Naive thymus-derived CD8-positive, alpha-beta T cell (primary cell): ENCODE measurements at regions not wholly inside any gene's neighbourhood (a gene's known extent, or its start where the extent isn't known, plus 50 kb on each side); places are given as distances from the start of the nearest gene placed in this dataset.

Source experiments
- ATAC-seq, 2 donors: fragments of 150-1000 bp; cut with Tn5 transposase in 1 of 2; sonication (Bioruptor Pico), chemical (Tn5 transposase) in 1 of 2; 1 replicate in 1 of 2; 2 replicates in 1 of 2; pipeline ENCODE4 v1.10.0; 2021; ENCODE audit warnings: mild to moderate bottlenecking in 2 of 2, moderate library complexity in 2 of 2
- POLR2A ChIA-PET: fragments of 350-600 bp; sonication (Branson Sonifier 250); formaldehyde crosslinking; loops from one replicate; lab custom pipeline; 2021; ENCODE audit warnings: antibody characterized with exemption; lab: Charles Lee
- DNase-seq, 10 donors: peaks; one replicate each; pipeline versions ENCODE4 v3.0.0 to v3.0.0-alpha.2; 2020 to 2022
- H3K27ac Mint-ChIP-seq, 10 donors: one replicate each; pipeline ENCODE4 v1.8.0; 2020 to 2022; ENCODE audit warnings: mild to moderate bottlenecking in 10 of 10, mixed read lengths in 10 of 10, moderate library complexity in 4 of 10, inconsistent platforms in 1 of 10
- H3K27me3 Mint-ChIP-seq, 5 donors: one replicate each; pipeline ENCODE4 v1.8.0; 2021 to 2022; ENCODE audit warnings: mixed read lengths in 5 of 5
- H3K36me3 Mint-ChIP-seq, 3 donors: one replicate each; pipeline ENCODE4 v1.8.0; 2020 to 2022; ENCODE audit warnings: mixed read lengths in 3 of 3, mild to moderate bottlenecking in 2 of 3, inconsistent platforms in 1 of 3
- H3K4me1 Mint-ChIP-seq, 4 donors: one replicate each; pipeline ENCODE4 v1.8.0; 2021 to 2022; ENCODE audit warnings: mixed read lengths in 4 of 4
- H3K4me3 Mint-ChIP-seq, 10 donors: one replicate each; pipeline ENCODE4 v1.8.0; 2020 to 2022; ENCODE audit warnings: mild to moderate bottlenecking in 10 of 10, mixed read lengths in 10 of 10, moderate library complexity in 6 of 10, inconsistent platforms in 1 of 10
- H3K9me3 Mint-ChIP-seq, 9 donors: one replicate each; pipeline ENCODE4 v1.8.0; 2020 to 2022; ENCODE audit warnings: mixed read lengths in 9 of 9, mild to moderate bottlenecking in 3 of 9, inconsistent platforms in 1 of 9, moderate library complexity in 1 of 9

DNA sequence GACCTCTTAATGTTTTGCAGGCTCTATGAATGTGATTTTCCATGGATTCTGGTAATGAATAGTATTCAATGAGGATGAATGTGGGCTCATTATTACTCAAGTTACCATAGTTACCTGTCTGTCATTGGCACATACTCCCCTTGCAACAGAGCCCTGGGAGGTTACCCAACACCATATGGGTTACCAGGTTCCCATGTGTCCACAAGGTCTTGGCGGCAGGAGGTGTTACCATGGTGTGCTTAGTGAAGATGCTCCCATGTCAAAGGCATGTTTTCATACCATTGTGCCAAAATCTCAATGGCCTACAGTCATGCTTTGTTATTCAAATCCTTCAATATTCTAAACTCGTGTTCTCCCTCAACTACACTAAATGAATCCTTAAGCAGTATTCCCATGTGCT, 232.5 kb downstream of the HDGFL1 start:
- no peak for ATAC-seq
- no peaks in the 10 kb centered on the region for H3K36me3 Mint-ChIP-seq
- POLR2A ChIA-PET, result no interaction called here
- no peaks in the 10 kb centered on the region for H3K4me1 Mint-ChIP-seq
- peaks cover 0 to 10% (median 0%) of the 10 kb centered on the region in 9 donors for H3K9me3 Mint-ChIP-seq
- DNase-seq, result no peak
- H3K4me3 Mint-ChIP-seq, result no peak overlapping the region
- no peaks in the 10 kb centered on the region for H3K27me3 Mint-ChIP-seq
- H3K27ac Mint-ChIP-seq, result no peak overlapping the region

DNA sequence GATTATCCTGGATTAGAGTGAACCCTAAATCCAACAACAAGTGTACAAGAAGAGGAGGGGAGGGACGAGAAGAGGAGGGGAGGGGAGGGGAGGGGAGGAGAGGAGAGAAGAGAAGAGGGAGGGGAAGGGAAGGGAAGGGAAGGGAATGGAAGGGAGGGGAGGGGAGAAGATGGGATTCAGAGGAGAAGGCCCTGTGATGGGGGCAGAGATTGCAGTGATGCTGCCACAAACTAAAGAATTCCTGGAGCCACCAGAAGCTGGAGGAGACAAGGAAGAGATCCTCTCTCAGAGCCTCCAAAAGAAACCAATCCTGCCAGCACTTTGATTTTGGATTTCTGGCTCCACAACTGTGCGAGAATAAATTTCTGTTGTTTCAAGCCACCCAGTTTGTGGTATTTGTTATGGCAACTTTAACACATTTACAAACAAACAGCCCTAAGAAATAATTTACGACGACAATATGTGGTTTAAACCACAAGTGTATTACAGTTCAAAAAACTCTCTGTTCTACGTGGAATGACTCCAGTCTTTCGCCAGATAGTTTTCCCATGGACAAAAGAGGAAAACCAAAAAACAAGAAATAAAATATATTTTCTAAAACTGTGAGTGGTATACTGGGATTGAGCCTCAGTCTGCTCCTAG, 235.4 kb downstream of the HDGFL1 start:
- Mint-ChIP-seq H3K27ac (no peak overlapping the region), H3K4me3 (no peak overlapping the region), H3K36me3 (no peaks in the 10 kb centered on the region), H3K4me1 (no peaks in the 10 kb centered on the region), H3K9me3 (peaks cover 0 to 3% (median 0%) of the 10 kb centered on the region in 9 donors), H3K27me3 (no peaks in the 10 kb centered on the region)
- DNase-seq, result no peak
- POLR2A ChIA-PET, result no interaction called here
- no peak for ATAC-seq

DNA sequence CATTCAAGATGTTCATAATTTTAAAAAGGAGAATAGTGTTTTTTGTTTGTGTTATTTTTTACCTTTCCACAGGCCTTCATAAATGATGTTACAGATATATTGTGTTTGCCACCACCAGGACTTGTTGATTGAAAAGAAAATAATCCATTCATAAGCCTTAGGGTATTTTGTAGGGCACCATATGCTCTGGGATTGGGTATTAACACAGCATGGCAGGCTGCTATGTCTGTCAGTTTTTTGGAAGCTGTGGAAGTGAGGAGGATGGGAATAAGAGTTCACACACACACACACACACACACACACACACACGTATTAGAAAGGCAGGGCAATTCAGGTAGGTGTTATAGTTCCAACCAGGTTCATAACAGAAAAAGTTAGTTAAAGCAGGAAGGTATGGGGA, 237.9 kb downstream of the HDGFL1 start:
- DNase-seq, result no peak
- Mint-ChIP-seq H3K27ac (no peak overlapping the region), H3K27me3 (no peaks in the 10 kb centered on the region), H3K36me3 (no peaks in the 10 kb centered on the region), H3K4me1 (no peaks in the 10 kb centered on the region), H3K9me3 (peaks cover 0 to 7% (median 0%) of the 10 kb centered on the region in 9 donors), H3K4me3 (no peak overlapping the region)
- POLR2A ChIA-PET, result no interaction called here
- no peak for ATAC-seq

DNA sequence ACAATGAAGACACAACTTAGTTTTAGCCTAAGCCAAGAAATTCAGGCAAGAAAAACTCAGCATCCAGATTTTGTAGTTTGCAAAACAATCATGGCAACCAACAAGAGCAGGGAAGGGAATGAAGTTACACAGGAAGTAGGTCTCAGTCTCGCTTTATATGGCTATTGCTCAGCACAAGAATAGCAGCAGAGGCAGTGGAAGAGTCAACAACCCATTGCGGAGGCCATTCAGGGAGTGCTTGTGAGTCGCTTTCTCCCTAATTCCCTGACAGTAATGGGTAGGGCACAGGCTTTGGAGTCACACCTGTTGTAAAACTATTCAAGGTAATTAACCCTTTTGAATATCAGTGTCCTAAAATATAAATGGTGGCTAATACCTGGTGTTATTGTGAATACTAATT, 238.5 kb downstream of the HDGFL1 start:
- H3K36me3 Mint-ChIP-seq, result no peaks in the 10 kb centered on the region
- H3K9me3 Mint-ChIP-seq, result peaks cover 0 to 7% (median 0%) of the 10 kb centered on the region in 9 donors
- POLR2A ChIA-PET, result no interaction called here
- H3K27ac Mint-ChIP-seq, result no peak overlapping the region
- ATAC-seq, result no peak
- H3K4me3 Mint-ChIP-seq, result no peak overlapping the region
- DNase-seq, result no peak
- no peaks in the 10 kb centered on the region for H3K27me3 Mint-ChIP-seq
- H3K4me1 Mint-ChIP-seq, result no peaks in the 10 kb centered on the region

DNA sequence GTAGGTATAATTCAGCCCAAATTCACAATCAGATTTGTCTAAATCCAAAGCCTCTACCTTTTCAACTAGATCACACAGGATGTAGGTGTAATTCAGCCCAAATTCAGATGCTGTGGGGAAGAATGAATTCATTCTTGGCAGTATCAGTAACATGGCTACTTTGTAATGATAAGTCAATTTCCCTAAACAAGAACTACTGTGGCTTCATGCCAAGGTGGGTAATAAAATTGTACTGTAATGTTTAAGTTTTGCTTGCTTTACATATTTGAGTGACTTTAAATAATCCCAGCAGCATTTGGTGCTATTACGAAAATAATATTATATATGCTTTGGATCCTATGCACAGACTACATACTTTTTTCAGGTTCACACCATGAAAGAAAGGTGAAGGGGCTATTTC, 239.1 kb downstream of the HDGFL1 start:
- POLR2A ChIA-PET, result no interaction called here
- H3K36me3 Mint-ChIP-seq, result no peaks in the 10 kb centered on the region
- H3K9me3 Mint-ChIP-seq, result peaks cover 0 to 5% (median 0%) of the 10 kb centered on the region in 9 donors

DNA sequence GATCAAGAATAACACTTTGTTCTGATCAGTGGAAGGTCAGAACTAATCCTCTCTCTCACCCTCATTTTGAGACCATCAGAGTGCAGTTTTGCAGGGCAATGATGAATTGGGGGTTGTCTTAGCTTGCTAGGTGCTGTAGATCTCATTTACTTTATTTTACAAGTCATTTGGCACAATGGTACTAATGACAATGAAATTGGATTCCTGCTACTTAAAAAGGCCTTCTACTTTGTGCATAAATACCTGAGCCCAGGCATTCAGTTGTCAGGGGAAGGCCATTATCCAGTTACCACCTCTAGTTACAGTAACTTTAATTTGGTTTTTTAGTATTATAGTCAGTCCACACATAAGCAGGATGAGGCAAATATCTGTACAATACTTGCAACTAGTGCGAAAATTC, 240.0 kb downstream of the HDGFL1 start:
- no peaks in the 10 kb centered on the region for H3K27me3 Mint-ChIP-seq
- H3K4me1 Mint-ChIP-seq, result no peaks in the 10 kb centered on the region
- no peak overlapping the region for H3K27ac Mint-ChIP-seq
- ATAC-seq, result no peak
- H3K36me3 Mint-ChIP-seq, result no peaks in the 10 kb centered on the region
- no peak for DNase-seq
- H3K9me3 Mint-ChIP-seq, result peaks cover 0 to 5% (median 0%) of the 10 kb centered on the region in 9 donors
- no peak overlapping the region for H3K4me3 Mint-ChIP-seq
- POLR2A ChIA-PET, result no interaction called here

More for the DNA sequence above, 239.1 kb downstream of the HDGFL1 start:
- no peak for ATAC-seq
- Mint-ChIP-seq H3K27ac (no peak overlapping the region), H3K4me3 (no peak overlapping the region), H3K4me1 (no peaks in the 10 kb centered on the region), H3K27me3 (no peaks in the 10 kb centered on the region)
- DNase-seq, result no peak

DNA sequence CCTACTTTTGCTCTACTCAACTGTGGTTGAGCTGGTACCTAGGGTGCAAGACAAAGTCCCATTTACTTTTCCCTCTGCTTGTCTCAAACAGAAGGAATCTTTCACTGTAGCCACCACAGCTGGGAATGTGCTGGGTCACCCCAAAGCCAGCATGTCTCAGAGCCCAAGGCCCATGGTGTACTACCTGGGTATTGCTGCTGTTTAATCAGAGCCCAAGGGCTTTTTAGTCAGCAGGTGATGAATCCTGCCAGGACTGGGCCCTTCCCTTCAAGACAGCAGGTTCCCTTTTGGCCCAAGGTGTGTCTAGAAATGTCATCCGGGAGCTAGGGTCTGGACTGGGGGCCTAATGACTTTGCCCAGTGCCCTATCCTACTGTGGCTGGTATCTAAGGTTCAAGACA, 249.8 kb downstream of the HDGFL1 start:
- H3K4me3 Mint-ChIP-seq, result no peak overlapping the region
- no peak for ATAC-seq
- peaks cover 0 to 13% (median 0%) of the 10 kb centered on the region in 9 donors for H3K9me3 Mint-ChIP-seq
- no peak overlapping the region for H3K27ac Mint-ChIP-seq
- no peaks in the 10 kb centered on the region for H3K36me3 Mint-ChIP-seq
- H3K4me1 Mint-ChIP-seq, result no peaks in the 10 kb centered on the region
- POLR2A ChIA-PET, result no interaction called here
- DNase-seq, result no peak
- no peaks in the 10 kb centered on the region for H3K27me3 Mint-ChIP-seq

DNA sequence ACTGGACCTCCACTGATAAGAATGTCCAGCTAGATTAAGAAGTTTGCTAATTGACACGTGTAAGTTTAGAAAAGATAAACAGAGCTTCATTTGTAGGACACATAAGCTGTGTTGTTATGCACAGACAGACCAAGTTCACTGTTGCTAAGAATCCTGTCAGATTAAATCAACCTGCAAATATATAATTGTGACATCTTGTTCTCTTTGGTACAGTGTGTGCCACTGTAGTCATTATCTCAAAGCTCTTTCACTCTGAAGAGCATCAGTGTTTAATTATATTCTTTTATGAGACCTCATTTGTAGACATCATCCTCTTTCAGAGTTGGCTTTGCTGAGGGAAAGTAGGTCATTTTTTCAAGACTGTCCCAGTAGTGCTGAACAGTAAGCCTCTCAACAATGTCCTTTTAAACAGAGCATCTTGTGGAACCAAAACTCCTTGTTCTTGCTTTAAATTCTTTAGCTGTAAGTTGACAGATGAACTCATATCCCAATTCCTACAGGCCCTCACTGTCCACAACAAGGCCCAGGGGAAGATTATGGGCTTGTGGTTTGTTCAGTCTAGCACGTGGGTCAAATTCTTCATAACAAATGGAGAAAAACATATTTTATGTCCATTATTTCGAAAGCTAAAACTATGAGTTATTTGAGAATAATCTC, 252.4 kb downstream of the HDGFL1 start:
- H3K9me3 Mint-ChIP-seq, result peaks cover 0 to 8% (median 0%) of the 10 kb centered on the region in 9 donors
- no peak overlapping the region for H3K27ac Mint-ChIP-seq
- DNase-seq, result no peak
- no peaks in the 10 kb centered on the region for H3K36me3 Mint-ChIP-seq
- POLR2A ChIA-PET, result no interaction called here
- H3K27me3 Mint-ChIP-seq, result no peaks in the 10 kb centered on the region
- no peaks in the 10 kb centered on the region for H3K4me1 Mint-ChIP-seq
- no peak for ATAC-seq
- H3K4me3 Mint-ChIP-seq, result no peak overlapping the region

DNA sequence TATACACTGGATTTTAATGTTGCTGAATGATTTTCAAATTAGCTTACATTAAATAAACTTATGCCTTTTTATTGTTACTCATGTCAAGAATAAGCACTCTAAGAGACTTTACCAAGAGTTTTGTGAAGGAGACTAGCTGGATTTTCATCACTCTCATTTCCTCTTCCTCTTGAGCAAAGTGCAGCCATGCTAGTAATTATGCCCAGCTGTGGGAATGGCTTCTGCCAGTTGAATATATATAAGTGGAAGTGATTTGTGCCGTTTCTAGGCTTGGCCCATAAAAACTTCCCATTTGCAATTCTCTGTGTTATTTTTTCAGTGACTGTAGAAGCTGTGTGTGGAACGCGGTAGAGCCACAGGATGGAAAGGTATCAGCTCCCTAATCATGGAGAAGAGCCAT, 255.8 kb downstream of the HDGFL1 start:
- no peak for ATAC-seq
- Mint-ChIP-seq H3K9me3 (peaks cover 0 to 2% (median 0%) of the 10 kb centered on the region in 9 donors), H3K4me1 (no peaks in the 10 kb centered on the region), H3K4me3 (no peak overlapping the region), H3K36me3 (no peaks in the 10 kb centered on the region), H3K27me3 (no peaks in the 10 kb centered on the region), H3K27ac (no peak overlapping the region)
- POLR2A ChIA-PET, result no interaction called here
- no peak for DNase-seq

DNA sequence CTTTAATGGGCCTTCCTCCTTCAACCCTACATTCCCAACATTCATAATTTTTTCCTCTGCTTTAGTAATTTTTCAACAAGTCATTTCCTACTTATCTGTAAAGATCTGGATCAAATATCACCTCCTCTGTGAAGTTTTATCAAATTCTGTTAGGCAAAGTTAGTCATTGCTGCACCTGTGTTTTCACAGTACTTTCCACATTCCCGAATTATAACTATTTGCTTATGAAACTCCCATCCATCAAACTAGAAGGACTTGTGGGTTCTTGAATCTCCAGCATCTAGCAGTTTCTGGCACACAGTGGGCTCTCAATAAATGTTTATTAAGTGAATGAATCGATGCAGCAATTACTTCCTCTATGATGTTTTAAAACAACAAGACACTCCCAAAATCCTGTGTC, 257.6 kb downstream of the HDGFL1 start:
- Mint-ChIP-seq H3K27me3 (no peaks in the 10 kb centered on the region), H3K9me3 (peaks cover 0 to 2% (median 0%) of the 10 kb centered on the region in 9 donors), H3K4me3 (no peak overlapping the region), H3K4me1 (no peaks in the 10 kb centered on the region), H3K36me3 (no peaks in the 10 kb centered on the region), H3K27ac (peak overlapping the region in 1 of 10 donors; percentile 59)
- POLR2A ChIA-PET, result no interaction called here
- ATAC-seq (no peak), DNase-seq (no peak)

DNA sequence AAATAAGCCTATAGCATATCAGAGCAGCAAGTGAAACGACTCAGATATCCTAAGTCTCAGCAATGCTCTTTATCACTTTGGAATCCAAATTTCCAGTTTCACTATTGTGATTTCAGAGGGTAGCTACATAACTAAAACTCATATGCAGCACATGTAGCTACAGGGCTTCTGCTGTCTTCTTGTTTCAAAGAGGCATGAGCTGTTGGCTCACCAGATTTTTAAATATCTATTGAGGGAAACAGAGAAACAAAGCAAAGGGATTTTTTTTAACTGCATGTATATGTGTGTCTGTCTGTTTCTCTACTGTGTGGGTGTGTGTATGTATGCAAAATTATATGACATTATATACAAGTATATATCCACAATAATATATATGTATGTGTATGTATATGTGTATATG, 258.4 kb downstream of the HDGFL1 start:
- Mint-ChIP-seq H3K27me3 (peaks cover 0 to under 1% (median 0%) of the 10 kb centered on the region in 5 donors), H3K9me3 (peaks cover 0 to 2% (median 0%) of the 10 kb centered on the region in 9 donors), H3K36me3 (no peaks in the 10 kb centered on the region), H3K4me1 (no peaks in the 10 kb centered on the region), H3K27ac (no peak overlapping the region), H3K4me3 (no peak overlapping the region)
- ATAC-seq (no peak), DNase-seq (no peak)
- POLR2A ChIA-PET, result no interaction called here

DNA sequence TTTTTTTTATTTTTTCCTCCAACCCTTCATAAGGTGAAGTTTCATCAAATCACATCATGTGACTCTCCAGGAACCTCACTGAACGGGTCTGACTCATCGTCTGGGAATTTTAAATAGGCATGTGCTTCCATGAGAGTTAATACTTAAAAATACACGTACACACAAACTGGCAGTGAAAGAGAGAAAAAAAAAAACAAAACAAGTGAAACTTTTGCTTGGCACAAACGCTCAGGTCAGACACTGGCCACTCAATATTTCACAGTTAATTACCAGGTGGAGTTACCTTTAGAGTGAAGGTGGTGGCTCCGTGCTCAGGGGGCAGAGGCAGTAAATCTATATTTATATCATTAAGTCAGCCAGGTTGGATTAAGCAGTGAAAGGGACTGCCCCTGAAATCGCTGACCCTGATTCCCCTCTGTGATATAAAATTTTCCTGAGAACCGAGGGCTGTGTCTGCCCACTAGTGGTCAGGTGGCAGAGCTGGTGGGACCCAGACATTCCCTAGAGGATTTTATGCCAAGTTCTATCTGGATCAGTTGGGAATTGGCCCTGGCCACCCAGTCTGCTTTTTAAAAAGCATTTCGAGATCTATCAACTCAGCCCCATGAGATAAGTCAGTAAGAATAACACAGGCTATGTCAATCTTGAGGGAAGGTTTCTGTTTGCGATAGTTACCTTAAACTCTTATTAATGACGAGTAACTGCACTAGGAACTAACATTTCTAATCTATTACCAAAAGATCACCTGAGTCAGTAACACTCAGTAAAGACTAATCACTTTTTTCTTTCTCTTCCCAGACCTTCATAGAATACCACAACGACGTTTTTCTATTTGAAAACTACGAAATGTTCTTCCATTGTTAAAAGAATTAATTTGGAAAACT, 259.1 kb downstream of the HDGFL1 start:
- peaks cover 0 to 2% (median 0%) of the 10 kb centered on the region in 9 donors for H3K9me3 Mint-ChIP-seq
- no peak overlapping the region for H3K4me3 Mint-ChIP-seq
- no peak for DNase-seq
- H3K27me3 Mint-ChIP-seq, result peaks cover 0 to 3% (median 0%) of the 10 kb centered on the region in 5 donors
- H3K4me1 Mint-ChIP-seq, result no peaks in the 10 kb centered on the region
- ATAC-seq, result no peak
- POLR2A ChIA-PET, result no interaction called here
- H3K36me3 Mint-ChIP-seq, result no peaks in the 10 kb centered on the region
- H3K27ac Mint-ChIP-seq, result no peak overlapping the region

DNA sequence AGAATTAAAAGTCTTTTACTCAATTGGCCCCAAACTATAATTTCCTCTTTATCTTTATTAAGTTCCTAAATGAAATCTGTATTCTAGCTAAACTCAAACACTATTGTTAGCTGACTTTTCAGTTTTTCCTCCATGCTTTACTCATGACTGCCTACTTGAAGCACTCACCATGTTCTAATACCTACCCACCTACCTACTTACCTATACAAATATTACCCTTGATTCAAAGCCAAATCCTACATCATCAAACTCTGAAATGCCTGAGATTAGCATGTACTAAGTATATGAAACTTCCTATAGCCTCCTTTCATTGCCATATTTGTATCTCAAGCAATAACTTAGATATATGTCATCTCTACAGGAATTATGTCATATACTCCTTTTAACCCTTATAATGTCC, 259.7 kb downstream of the HDGFL1 start:
- Mint-ChIP-seq H3K4me1 (no peaks in the 10 kb centered on the region), H3K9me3 (peaks cover 0 to 2% (median 0%) of the 10 kb centered on the region in 9 donors), H3K27ac (no peak overlapping the region), H3K4me3 (no peak overlapping the region), H3K27me3 (peaks cover 0 to 3% (median 0%) of the 10 kb centered on the region in 5 donors), H3K36me3 (no peaks in the 10 kb centered on the region)
- DNase-seq (no peak), ATAC-seq (no peak)
- POLR2A ChIA-PET, result no interaction called here
